Endometrium (tissue), 2 donors: ENCODE measurements at regions not wholly inside any gene's neighbourhood (a gene's known extent, or its start where the extent isn't known, plus 50 kb on each side); places are given as distances from the start of the nearest gene placed in this dataset.
"Not testable (repeated sequence)": the region's sequence is repeated elsewhere in the genome, so short reads cannot be mapped to it uniquely, and the experiment has no call there.

Experiments used
- FAIRE-seq: peaks from 2 replicates; lab custom pipeline; 2012; peaks lifted over from hg19 to GRCh38; lab: Jason Lieb, UNC
- donor health status: control.
- donor health status: control.

- no peak for FAIRE-seq
Observed at GRCh38 chr4:181008164-181008563, 1235.0 kb upstream of the TENM3 start.

DNA sequence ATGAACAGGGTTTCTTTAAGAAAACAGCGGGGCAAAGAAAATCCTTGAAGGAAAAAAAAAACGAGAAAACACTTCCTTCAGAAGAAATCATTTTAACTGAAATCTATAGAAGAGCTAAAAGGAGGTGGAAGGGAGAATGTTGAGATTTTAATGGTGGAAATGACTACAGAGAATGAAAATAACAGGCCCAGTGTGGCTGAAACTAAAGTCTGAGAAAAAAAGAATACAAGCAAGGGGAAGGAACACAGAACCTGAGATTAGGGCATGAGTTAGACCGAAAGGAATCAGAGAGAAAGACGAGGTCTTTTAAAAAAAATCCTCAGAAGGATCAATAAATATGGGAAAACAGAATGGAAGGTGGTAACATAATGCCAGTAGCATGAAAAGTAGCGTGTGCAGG lies 1230.0 kb upstream of the TENM3 start:
- FAIRE-seq: no peak

GRCh38 chr4:181017038-181017437 lies 1226.2 kb upstream of the TENM3 start:
- no peak for FAIRE-seq

- no peak for FAIRE-seq
Observed at GRCh38 chr4:181018472-181018871, 1224.7 kb upstream of the TENM3 start.

- FAIRE-seq: no peak
Observed at GRCh38 chr4:181018913-181019312, 1224.3 kb upstream of the TENM3 start.

DNA sequence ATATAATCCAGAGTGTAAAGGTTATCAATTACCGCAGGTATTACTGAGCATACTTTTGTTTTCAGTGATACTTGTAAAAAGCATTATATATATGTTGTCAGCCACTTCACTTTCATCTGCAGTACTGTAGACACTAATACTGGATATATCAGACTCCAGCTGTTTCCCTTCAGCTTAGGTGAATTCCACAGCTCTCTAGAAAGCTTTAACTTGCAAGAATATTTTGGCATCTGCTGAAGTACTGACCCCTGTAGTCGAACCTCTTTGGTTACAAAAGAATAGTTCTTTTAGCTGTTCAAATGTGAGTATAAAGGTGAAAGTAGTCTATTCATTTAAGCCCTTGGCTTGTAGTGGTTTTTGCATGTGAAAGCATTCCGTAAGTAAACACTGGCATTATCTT lies 1222.7 kb upstream of the TENM3 start:
- no peak for FAIRE-seq

DNA sequence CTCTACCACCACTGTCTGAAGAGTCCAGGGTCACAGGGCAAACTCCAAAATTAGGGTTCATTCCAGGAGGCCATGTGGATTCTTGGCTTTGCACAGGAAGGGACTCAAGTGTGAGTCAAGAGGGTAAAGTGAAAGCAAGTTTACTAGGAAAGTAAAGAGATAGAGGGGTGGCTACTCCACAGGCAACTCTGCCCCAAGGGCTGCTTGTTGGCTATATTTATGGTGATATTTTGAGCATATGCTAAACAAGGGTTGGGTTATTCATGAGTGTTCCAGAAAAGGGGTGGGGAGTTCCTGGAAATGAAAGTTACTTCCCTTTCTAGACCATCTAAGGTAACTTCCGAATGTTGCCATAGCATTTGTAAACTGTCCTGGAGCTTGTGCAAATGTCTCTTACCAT lies 1222.0 kb upstream of the TENM3 start:
- FAIRE-seq: no peak

DNA sequence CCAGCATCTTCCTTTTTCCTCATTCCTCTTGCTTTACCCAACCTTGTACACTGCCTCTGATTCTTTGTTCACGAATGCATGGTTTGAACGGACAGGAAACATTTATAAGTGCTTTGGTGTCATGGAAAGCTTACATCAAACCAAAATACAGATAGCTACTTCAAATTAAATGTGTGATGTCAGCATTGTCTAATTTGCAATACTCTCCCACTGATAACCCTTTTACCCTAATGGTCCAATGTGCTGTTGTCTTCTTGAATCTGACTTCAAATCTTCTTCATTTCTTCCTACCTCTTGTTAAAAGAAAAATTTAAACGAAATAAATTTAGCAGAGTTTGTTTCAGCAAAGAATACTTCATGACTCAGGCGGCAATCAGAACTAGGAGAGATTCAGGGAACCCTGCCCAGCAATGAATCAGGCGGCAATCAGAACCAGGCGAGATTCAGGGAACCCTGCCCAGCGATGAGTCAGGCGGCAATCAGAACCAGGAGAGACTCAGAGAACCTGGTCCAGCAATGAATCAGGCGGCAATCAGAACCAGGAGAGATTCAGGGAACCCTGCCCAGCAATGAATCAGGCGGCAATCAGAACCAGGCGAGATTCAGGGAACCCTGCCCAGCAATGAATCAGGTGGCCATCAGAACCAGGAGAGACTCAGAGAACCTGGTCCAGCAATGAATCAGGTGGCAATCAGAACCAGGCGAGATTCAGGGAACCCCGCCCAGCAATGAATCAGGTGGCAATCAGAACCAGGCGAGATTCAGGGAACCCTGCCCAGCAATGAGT lies 1212.9 kb upstream of the TENM3 start:
- not testable (repeated sequence) for FAIRE-seq

DNA sequence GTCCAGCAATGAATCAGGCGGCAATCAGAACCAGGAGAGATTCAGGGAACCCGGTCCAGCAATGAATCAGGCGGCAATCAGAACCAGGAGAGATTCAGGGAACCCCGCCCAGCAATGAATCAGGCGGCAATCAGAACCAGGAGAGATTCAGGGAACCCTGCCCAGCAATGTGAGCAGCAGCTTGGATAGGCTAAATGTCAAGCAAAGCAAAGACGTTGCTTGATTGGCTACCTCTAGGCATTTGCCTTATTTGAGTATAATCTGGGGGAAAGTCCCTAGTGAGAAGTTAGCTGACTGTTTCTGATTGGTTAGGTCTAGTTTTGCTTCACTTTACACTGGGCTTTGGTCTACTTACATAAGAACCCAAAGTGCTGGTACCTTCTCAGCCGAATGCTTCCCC lies 1212.2 kb upstream of the TENM3 start:
- no peak for FAIRE-seq

DNA sequence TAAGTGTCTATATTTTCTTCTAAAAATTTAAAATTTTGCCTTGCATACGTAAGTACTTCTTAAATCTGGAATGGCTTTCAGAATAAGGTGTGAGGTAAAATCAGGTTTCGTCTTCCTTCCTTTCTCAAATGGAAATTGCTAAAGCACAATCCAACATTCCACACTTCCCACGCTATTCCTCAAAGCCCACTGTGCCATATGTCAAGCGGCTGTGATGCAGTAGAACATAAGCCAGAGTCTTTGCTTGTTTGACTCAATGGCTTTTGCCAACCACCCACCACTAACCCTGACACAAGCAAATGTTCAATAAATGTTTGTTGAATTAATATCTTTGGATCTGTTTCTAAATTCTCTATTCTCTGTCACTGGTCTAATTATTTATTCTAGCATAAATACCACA lies 1199.7 kb upstream of the TENM3 start:
- no peak for FAIRE-seq

DNA sequence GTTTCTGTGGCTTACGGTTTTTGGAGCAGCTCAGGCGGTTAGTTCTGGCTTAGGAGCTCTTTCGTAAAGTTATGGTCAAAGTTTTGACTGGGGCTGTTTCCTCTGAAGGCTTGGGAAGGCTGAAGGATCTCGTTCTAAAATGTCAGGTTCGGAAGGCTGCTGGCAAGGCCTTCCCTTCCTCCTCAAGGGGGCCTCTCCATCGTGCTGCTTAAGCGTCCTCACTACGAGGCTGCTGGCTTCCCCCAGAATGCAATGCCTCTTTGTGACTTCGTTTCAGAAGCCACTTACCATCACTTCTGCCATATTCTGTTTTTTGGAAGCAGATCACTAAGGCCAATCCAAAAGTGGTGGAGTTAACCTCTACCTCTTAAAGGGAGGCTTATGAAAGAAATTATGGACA lies 1196.4 kb upstream of the TENM3 start:
- FAIRE-seq: no peak

GRCh38 chr4:181051931-181052330 lies 1191.3 kb upstream of the TENM3 start:
- FAIRE-seq: no peak

- no peak for FAIRE-seq
Observed at GRCh38 chr4:181061787-181062186, 1181.4 kb upstream of the TENM3 start.

- no peak for FAIRE-seq
Observed at GRCh38 chr4:181063212-181063611, 1180.0 kb upstream of the TENM3 start.

DNA sequence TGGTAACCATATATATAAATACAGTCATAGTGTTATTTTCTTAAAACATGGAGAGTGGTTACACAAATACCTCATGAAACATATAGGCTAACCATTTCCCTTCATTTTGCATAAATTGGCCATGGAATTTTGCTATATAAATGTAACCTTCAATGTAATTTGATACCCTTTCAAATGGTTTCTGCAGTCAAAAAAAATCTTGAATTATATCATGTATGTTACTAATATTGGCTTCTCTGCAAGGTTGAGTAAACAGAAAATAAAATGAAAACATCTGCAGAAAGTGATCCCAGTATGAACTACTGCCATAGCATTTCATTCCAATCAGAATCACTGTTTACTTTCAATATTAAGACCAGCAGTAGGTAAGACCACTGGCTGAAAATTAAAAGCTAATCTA lies 1165.9 kb upstream of the TENM3 start:
- FAIRE-seq: no peak

GRCh38 chr4:181078196-181078595 lies 1165.0 kb upstream of the TENM3 start:
- FAIRE-seq: no peak

- no peak for FAIRE-seq
Observed at GRCh38 chr4:181083757-181084361, 1159.3 kb upstream of the TENM3 start.

GRCh38 chr4:181085557-181085956 lies 1157.6 kb upstream of the TENM3 start:
- FAIRE-seq: no peak

DNA sequence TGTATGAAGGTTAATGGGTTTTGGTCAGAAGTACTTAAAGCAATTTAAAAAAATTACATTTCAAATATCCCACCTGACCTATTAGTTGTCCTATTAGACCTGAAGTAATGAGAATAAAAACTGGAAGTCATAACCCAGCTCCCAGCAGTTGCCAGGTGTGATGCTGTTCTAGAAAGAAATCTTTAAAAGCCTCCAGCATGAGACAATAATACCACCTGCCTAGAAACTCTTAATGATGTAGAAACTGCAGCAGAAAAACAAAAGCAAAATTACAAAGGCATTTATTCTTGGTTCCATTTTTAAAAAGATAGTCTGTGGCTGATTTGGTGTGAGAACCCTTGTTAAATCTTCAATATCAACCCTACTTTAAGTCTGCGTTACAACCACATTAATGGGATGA lies 1137.7 kb upstream of the TENM3 start:
- no peak for FAIRE-seq

- no peak for FAIRE-seq
Observed at GRCh38 chr4:181106398-181106797, 1136.8 kb upstream of the TENM3 start.

DNA sequence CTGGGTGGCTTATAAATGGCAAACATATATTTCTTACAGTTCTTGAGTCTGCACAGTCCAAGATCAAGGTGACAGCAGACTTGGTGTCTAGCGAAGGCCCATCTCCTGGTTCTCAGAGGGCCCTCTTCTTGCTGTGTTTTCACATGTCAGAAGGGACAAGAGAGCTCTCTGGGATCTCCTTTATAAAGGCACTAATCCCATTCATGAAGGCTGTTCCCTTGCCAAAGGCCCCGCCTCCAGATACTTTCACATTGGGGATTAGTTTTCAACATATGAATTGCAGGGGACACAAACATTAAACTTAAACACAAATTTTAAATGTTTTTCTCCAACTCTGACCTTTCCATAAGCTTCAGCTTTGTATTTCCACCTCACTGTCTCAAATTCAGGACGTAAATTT lies 1135.0 kb upstream of the TENM3 start:
- FAIRE-seq: no peak

GRCh38 chr4:181119186-181119585 lies 1124.0 kb upstream of the TENM3 start:
- FAIRE-seq: no peak

GRCh38 chr4:181121733-181122132 lies 1121.5 kb upstream of the TENM3 start:
- FAIRE-seq: no peak

DNA sequence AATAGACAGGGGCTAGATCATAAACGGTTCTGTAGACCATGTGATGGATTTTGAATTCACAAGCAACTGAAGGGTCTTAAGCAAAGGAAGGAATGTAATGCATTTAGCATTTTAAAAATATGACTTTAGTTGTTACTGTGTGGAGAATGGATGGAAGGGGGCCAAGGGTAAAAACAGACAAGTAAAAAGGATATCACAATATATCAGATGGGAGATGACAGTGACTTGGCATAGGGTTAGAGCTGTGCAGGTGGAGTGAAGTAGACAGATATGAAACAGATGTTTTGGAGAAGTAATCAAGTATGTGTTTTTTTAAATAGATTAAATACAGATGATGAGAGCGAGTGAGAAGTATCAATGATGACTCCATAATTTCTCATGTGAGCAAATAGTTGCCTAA lies 1116.0 kb upstream of the TENM3 start:
- no peak for FAIRE-seq
